H54 (cell line): ENCODE measurements at regions not wholly inside any gene's neighbourhood (a gene's known extent, or its start where the extent isn't known, plus 50 kb on each side); places are given as distances from the start of the nearest gene placed in this dataset.
"Not testable (repeated sequence)": the region's sequence is repeated elsewhere in the genome, so short reads cannot be mapped to it uniquely, and the experiment has no call there.

Experiments used
- DNase-seq: peaks from one replicate; pipeline ENCODE4 v3.0.0; 2011; ENCODE audit warnings: low spot score, mixed read lengths; ENCODE audit not compliant: insufficient read length
- FAIRE-seq: peaks from 3 replicates; lab custom pipeline; 2011; peaks lifted over from hg19 to GRCh38; lab: Jason Lieb, UNC
- POLR2A ChIP-seq: IDR thresholded peaks from 2 replicates; pipeline ENCODE4 v1.6.1; 2011; ENCODE audit warnings: low read depth, mild to moderate bottlenecking, low read length

- DNase-seq (no peak), FAIRE-seq (no peak)
- TF ChIP-seq POLR2A: no peak
These were observed 100.7 kb upstream of the PTPN13 start for GRCh38 chr4:86493460-86493859.

GRCh38 chr4:86496094-86497080, 97.7 kb upstream of the PTPN13 start:
- FAIRE-seq (no peak), DNase-seq (no peak)
- TF ChIP-seq POLR2A: no peak

DNA sequence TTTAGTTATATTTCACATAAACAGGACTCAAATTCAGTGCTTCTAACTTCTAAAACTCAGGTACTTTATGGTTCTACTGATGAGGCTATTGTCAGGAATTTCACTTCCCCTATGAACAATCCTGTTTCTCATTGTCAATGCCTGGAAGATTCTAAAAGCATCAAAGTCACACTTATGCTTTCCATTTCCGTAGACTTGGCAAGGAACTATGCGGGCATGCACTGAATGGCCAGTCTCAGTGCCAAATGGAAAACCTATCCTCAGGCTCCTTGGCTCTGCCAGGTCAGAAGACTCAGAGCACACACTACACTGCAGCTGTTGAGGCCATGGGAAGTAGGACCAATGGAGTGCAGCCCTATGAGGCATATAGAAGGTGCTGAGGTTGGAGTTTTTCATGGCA, 97.0 kb upstream of the PTPN13 start:
- no peak for DNase-seq
- FAIRE-seq: no peak
- TF ChIP-seq POLR2A: no peak

GRCh38 chr4:86497980-86498862, 95.9 kb upstream of the PTPN13 start:
- no peak for DNase-seq
- no peak for TF ChIP-seq POLR2A
- FAIRE-seq: peak; percentile 89

- DNase-seq (no peak), FAIRE-seq (no peak)
- no peak for TF ChIP-seq POLR2A
These were observed 95.3 kb upstream of the PTPN13 start for GRCh38 chr4:86498863-86499166.

DNA sequence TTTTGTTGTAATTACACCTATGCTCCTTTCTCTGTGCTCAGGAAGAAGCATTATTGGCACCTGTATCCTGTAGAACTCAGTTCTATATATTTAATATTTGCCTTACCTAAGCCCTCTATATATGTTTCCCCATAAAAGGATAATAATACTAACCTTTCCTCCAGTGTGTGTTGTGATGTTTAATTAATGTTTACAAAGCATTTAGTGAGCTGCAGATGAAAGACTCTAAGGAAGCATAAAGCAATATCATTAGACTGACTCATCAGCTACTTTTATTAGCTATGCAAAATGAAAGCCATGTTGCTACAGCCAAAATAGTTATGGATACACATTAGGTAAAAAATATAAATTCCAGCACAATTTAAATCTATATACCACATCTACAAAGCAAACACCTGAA, 93.6 kb upstream of the PTPN13 start:
- DNase-seq (no peak), FAIRE-seq (no peak)
- TF ChIP-seq POLR2A: no peak

GRCh38 chr4:86502081-86502480, 92.0 kb upstream of the PTPN13 start:
- DNase-seq (no peak), FAIRE-seq (no peak)
- no peak for TF ChIP-seq POLR2A

- DNase-seq (no peak), FAIRE-seq (no peak)
- no peak for TF ChIP-seq POLR2A
These were observed 87.5 kb upstream of the PTPN13 start for GRCh38 chr4:86506591-86506990.

DNA sequence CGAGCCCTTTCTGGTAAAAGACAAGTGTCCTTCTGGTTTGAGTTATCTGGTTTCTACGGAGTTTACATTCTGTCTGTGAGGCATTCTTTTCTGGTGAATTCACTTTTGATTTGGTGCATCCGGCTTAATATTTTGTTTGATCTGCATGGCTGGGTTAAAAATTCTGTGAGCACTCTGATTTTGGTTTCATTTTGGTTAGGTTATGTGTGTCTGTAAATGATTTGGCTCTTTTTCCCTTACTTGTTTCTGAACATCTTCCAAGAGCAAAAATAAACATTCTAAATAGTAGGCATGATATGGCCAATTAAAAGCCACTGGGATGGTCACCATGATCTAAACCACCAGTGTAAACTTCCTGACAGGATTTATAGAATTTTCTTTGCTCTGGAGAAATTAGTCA, 85.7 kb upstream of the PTPN13 start:
- no peak for FAIRE-seq
- TF ChIP-seq POLR2A: no peak
- DNase-seq: no peak

- FAIRE-seq (no peak), DNase-seq (no peak)
- no peak for TF ChIP-seq POLR2A
These were observed 82.5 kb upstream of the PTPN13 start for GRCh38 chr4:86511590-86511989.

DNA sequence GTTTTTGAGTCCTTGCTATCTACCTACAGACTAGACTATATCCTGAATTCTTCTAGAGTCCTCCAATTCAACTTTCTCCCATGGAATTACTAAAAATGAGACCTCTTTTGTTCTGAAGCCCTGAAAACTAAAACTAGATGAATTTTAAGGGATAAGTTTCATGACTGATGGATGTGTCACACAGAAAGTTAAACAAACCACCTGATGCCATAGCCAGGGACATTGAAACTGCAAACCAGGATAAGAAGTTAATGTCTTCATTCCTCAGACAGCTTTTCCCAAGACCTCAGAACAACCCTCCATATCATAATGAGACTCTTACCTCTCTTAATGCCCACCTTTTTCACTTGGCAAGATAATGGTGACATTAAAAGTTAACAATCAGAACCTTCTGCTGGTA, 81.5 kb upstream of the PTPN13 start:
- DNase-seq: no peak
- no peak for FAIRE-seq
- TF ChIP-seq POLR2A: no peak

- not testable (repeated sequence) for DNase-seq, FAIRE-seq
These were observed 78.2 kb upstream of the PTPN13 start for GRCh38 chr4:86515963-86516362.

GRCh38 chr4:86521373-86521969, 72.6 kb upstream of the PTPN13 start:
- no peak for TF ChIP-seq POLR2A
- DNase-seq (no peak), FAIRE-seq (no peak)

DNA sequence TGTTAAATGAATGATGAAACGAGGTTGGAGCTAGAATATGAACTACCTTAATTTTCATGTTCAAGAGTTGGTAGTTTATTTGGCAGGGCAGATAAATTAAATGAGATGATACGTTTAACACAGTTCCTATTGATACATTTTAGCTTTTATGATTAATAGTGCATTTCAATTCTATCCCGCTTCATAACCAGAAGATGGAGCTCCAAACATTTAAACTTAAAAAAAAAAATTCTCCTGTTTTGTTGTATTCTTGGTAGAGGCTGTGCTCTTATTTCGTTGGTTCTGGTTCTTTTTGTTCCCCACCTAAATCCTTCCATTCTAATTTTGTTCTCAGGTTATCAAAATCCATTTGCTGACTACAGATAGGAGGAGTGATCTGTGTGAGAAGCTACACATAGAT, 71.8 kb upstream of the PTPN13 start:
- no peak for TF ChIP-seq POLR2A
- DNase-seq (no peak), FAIRE-seq (no peak)
